Endothelial cell (in vitro differentiated cells): ENCODE measurements at regions not wholly inside any gene's neighbourhood (a gene's known extent, or its start where the extent isn't known, plus 50 kb on each side); places are given as distances from the start of the nearest gene placed in this dataset.

Source experiments
- DNase-seq: peaks from one replicate; pipeline ENCODE4 v3.0.0; 2021; ENCODE audit warnings: low spot score
- H3K27ac Mint-ChIP-seq: one replicate; pipeline ENCODE4 v1.8.0; 2021; ENCODE audit warnings: mixed read lengths, inconsistent platforms; ENCODE audit not compliant: unreplicated experiment
- H3K27me3 Mint-ChIP-seq: one replicate; pipeline ENCODE4 v1.8.0; 2021; ENCODE audit warnings: mild to moderate bottlenecking, moderate library complexity, mixed read lengths, inconsistent platforms; ENCODE audit not compliant: unreplicated experiment
- H3K36me3 Mint-ChIP-seq: one replicate; pipeline ENCODE4 v1.8.0; 2021; ENCODE audit warnings: mild to moderate bottlenecking, low read depth, mixed read lengths, inconsistent platforms; ENCODE audit not compliant: unreplicated experiment
- H3K4me1 Mint-ChIP-seq: one replicate; pipeline ENCODE4 v1.8.0; 2021; ENCODE audit warnings: mild to moderate bottlenecking, mixed read lengths, inconsistent platforms; ENCODE audit not compliant: unreplicated experiment
- H3K4me3 Mint-ChIP-seq: one replicate; pipeline ENCODE4 v1.8.0; 2021; ENCODE audit warnings: mild to moderate bottlenecking, mixed read lengths, inconsistent platforms; ENCODE audit not compliant: unreplicated experiment
- H3K9me3 Mint-ChIP-seq: one replicate; pipeline ENCODE4 v1.8.0; 2021; ENCODE audit warnings: mixed read lengths, inconsistent platforms; ENCODE audit not compliant: unreplicated experiment
- TF ChIP-seq, protein P1 (sequence below): fragments of 200-600 bp; sonication (generic); IDR thresholded peaks from one replicate; pipeline ENCODE4 v1.5.0; 2021; ENCODE audit warnings: antibody characterized with exemption; ENCODE audit not compliant: unreplicated experiment

DNA sequence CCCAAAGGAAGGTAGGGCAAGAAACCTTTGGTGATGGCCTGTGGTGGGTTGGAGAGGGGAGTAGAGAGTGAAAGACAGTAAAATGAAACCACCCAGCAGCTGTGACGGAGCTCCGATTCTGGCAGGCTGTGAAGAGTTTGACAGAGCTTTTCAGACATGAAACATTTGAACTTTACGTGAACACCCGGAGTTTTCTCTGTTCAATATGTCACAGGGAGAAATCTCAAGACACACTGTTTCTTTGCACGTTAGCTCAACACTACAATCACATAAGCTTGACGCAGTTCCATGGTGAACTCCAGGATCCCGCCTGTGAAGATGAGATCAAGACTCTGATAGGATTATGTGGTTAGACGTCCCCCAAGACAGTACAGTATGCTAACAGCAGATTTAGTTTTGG is 79.6 kb upstream of the CDH11 start:
- Mint-ChIP-seq H3K27me3 (peaks cover 2% of the 10 kb centered on the region), H3K4me3 (no peak overlapping the region), H3K36me3 (no peaks in the 10 kb centered on the region), H3K9me3 (no peaks in the 10 kb centered on the region), H3K27ac (no peak overlapping the region), H3K4me1 (no peaks in the 10 kb centered on the region)
- no peak for DNase-seq
- TF ChIP-seq, protein P1, sequence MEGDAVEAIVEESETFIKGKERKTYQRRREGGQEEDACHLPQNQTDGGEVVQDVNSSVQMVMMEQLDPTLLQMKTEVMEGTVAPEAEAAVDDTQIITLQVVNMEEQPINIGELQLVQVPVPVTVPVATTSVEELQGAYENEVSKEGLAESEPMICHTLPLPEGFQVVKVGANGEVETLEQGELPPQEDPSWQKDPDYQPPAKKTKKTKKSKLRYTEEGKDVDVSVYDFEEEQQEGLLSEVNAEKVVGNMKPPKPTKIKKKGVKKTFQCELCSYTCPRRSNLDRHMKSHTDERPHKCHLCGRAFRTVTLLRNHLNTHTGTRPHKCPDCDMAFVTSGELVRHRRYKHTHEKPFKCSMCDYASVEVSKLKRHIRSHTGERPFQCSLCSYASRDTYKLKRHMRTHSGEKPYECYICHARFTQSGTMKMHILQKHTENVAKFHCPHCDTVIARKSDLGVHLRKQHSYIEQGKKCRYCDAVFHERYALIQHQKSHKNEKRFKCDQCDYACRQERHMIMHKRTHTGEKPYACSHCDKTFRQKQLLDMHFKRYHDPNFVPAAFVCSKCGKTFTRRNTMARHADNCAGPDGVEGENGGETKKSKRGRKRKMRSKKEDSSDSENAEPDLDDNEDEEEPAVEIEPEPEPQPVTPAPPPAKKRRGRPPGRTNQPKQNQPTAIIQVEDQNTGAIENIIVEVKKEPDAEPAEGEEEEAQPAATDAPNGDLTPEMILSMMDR = no peak

DNA sequence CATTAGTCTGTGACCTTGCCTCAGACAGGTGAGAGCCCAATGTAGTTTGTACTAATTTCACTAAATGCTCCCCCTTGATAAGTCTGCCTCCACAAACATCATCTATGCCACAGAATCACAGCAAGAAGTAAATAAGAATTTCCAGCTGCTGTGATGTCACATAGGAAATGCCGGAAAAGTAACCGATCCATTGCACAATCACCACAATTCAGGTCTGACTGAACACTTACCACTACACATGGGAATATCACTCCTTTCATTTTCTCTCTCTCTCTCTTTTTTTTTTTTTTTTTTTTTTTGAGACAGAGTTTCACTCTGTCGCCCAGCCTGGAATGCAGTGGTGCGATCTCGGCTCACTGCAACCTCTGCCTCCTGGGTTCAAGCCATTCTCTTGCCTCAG is 79.0 kb upstream of the CDH11 start:
- TF ChIP-seq, protein P1 = no peak
- Mint-ChIP-seq H3K27me3 (peaks cover 2% of the 10 kb centered on the region), H3K36me3 (no peaks in the 10 kb centered on the region), H3K4me3 (no peak overlapping the region), H3K9me3 (no peaks in the 10 kb centered on the region), H3K4me1 (no peaks in the 10 kb centered on the region), H3K27ac (no peak overlapping the region)
- no peak for DNase-seq

DNA sequence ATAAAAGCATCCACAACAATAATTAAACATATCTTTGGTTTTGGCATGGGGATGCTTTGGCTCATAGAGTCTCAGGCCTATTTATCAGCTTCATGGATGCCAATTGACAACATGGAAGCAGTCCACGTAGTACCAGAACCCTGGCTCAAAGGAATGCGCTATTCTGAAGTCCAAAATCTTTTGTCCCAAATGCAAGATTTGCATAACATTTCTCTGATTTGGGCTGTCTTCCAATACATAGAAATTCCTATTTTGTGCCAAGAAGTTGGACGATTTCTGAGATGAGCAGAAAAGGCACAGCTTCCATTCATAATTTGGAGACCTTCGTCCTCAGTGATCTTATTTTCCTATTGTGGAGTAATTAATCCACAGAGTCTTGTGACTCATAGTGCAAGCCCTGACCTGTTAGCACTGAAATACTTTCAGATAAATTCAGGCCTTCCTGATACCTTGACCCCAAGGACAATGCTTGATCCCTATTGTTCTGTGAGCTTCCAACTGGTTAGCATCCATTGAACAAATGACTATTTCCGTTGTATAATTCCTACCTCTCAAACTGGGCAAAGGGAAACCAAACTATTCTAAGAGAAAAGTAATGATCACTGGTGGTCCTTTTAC is 78.4 kb upstream of the CDH11 start:
- H3K4me3 Mint-ChIP-seq = no peak overlapping the region
- H3K9me3 Mint-ChIP-seq = no peaks in the 10 kb centered on the region
- no peak overlapping the region for H3K27ac Mint-ChIP-seq
- no peaks in the 10 kb centered on the region for H3K4me1 Mint-ChIP-seq
- DNase-seq = no peak
- H3K27me3 Mint-ChIP-seq = peaks cover 2% of the 10 kb centered on the region
- no peaks in the 10 kb centered on the region for H3K36me3 Mint-ChIP-seq
- TF ChIP-seq, protein P1 = no peak

DNA sequence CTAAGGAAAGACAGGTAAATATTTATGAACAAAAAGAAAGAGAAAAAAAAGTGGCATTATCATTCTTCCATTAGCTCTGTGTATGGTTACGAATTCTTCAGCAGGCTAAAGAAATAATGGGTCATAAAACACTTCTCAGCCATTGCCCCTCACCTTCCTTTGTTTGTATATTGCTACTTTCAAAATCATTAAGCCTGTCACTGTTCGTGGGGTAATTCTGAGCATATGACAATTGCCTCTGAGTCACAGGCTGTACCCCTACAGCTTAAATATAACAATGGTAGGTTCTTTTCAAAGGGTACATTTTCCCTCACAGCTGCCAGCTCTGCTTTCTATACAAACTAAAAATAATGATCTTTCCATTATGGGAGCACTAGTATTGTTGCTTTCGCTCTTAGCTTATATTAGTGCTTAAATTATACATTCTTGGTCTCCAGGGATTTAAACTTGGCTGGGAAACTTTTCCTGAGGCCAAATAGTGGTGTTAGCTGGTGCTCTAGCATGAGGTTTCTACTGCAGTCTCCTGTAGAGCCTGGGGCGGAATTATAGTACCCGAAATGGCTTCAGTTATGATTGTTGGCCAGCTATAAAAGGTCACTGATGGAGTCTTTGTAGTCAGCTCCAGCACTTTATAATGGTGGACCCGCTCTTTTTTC is 74.7 kb upstream of the CDH11 start:
- H3K27me3 Mint-ChIP-seq = peaks cover 2% of the 10 kb centered on the region
- H3K4me3 Mint-ChIP-seq = no peak overlapping the region
- no peaks in the 10 kb centered on the region for H3K36me3 Mint-ChIP-seq
- no peak for DNase-seq
- H3K4me1 Mint-ChIP-seq = no peaks in the 10 kb centered on the region
- TF ChIP-seq, protein P1 = no peak
- no peaks in the 10 kb centered on the region for H3K9me3 Mint-ChIP-seq
- H3K27ac Mint-ChIP-seq = no peak overlapping the region

DNA sequence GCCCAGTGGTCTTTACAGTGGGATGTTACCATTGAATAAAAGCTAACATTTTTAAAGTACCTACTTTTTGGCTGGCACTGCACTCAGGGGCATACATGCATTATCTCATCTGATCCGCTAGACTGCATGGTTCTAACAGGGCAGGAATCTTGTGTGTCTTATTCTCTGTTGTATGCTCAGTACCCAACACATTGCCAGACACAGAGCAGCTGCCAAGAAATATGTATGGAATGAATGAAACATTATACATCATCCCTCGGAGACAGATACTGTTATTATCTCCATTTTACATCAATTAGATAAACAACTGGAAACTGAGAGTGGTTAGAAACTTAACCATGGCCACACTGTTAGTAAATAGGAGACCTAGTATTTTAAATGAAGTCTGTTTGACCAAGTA is 74.1 kb upstream of the CDH11 start:
- peaks cover 2% of the 10 kb centered on the region for H3K27me3 Mint-ChIP-seq
- DNase-seq = no peak
- H3K36me3 Mint-ChIP-seq = no peaks in the 10 kb centered on the region
- TF ChIP-seq, protein P1 = no peak
- H3K27ac Mint-ChIP-seq = no peak overlapping the region
- no peak overlapping the region for H3K4me3 Mint-ChIP-seq
- no peaks in the 10 kb centered on the region for H3K9me3 Mint-ChIP-seq
- no peaks in the 10 kb centered on the region for H3K4me1 Mint-ChIP-seq
